Glomerular endothelial cell (primary cell): ENCODE measurements at regions not wholly inside any gene's neighbourhood (a gene's known extent, or its start where the extent isn't known, plus 50 kb on each side); places are given as distances from the start of the nearest gene placed in this dataset.
"Not testable (repeated sequence)": the region's sequence is repeated elsewhere in the genome, so short reads cannot be mapped to it uniquely, and the experiment has no call there.

Experiments
- DNase-seq: peaks from one replicate; pipeline ENCODE4 v3.0.0-alpha.2; 2011; ENCODE audit warnings: low read depth, low spot score; ENCODE audit errors: extremely low read depth

- DNase-seq = no peak
These were observed 110.8 kb downstream of the RFPL4B start for GRCh38 chr6:112457886-112458285.

- DNase-seq = no peak
These were observed 112.7 kb downstream of the RFPL4B start for GRCh38 chr6:112459758-112460304.

- no peak for DNase-seq
These were observed 118.0 kb downstream of the RFPL4B start for GRCh38 chr6:112464901-112465665.

- no peak for DNase-seq
These were observed 119.4 kb downstream of the RFPL4B start for GRCh38 chr6:112466373-112467151.

- no peak for DNase-seq
These were observed 121.2 kb downstream of the RFPL4B start for GRCh38 chr6:112468359-112468758.

GRCh38 chr6:112469306-112469705 is 122.2 kb downstream of the RFPL4B start:
- DNase-seq = no peak

GRCh38 chr6:112470376-112470775 is 123.2 kb downstream of the RFPL4B start:
- no peak for DNase-seq

- DNase-seq = no peak
These were observed 123.8 kb downstream of the RFPL4B start for GRCh38 chr6:112470950-112471349.

- DNase-seq = no peak
These were observed 128.0 kb downstream of the RFPL4B start for GRCh38 chr6:112475083-112475482.

- DNase-seq = no peak
These were observed 130.0 kb downstream of the RFPL4B start for GRCh38 chr6:112477125-112477524.

GRCh38 chr6:112478036-112478435 is 130.9 kb downstream of the RFPL4B start:
- DNase-seq = no peak

- not testable (repeated sequence) for DNase-seq
These were observed 132.8 kb downstream of the RFPL4B start for GRCh38 chr6:112479975-112480374.

- DNase-seq = no peak
These were observed 133.4 kb downstream of the RFPL4B start for GRCh38 chr6:112480553-112480952.

GRCh38 chr6:112481211-112481610 is 134.1 kb downstream of the RFPL4B start:
- no peak for DNase-seq

GRCh38 chr6:112482373-112482772 is 135.2 kb downstream of the RFPL4B start:
- no peak for DNase-seq

GRCh38 chr6:112485120-112485826 is 138.1 kb downstream of the RFPL4B start:
- no peak for DNase-seq

GRCh38 chr6:112485827-112486212 is 138.7 kb downstream of the RFPL4B start:
- no peak for DNase-seq

GRCh38 chr6:112486454-112486853 is 139.3 kb downstream of the RFPL4B start:
- DNase-seq = no peak

GRCh38 chr6:112488238-112488637 is 141.1 kb downstream of the RFPL4B start:
- no peak for DNase-seq

- DNase-seq = no peak
These were observed 154.6 kb downstream of the RFPL4B start for GRCh38 chr6:112501705-112502104.
